Activated T-cell treated with anti-CD3 and anti-CD28 coated beads, Interleukin-2, amount 50 U/mL, for 1 hour (primary cell): ENCODE measurements at regions not wholly inside any gene's neighbourhood (a gene's known extent, or its start where the extent isn't known, plus 50 kb on each side); places are given as distances from the start of the nearest gene placed in this dataset.
"Not testable (repeated sequence)": the region's sequence is repeated elsewhere in the genome, so short reads cannot be mapped to it uniquely, and the experiment has no call there.

ENCODE experiments used
- DNase-seq: peaks from one replicate; pipeline ENCODE4 v3.0.0-alpha.2; 2020

GRCh38 chr14:38001501-38001900, 206.2 kb upstream of the SSTR1 start:
- no peak for DNase-seq

GRCh38 chr14:38003746-38004609, 203.7 kb upstream of the SSTR1 start:
- DNase-seq: no peak

- no peak for DNase-seq
Measured at GRCh38 chr14:38004610-38004879, 203.2 kb upstream of the SSTR1 start.

GRCh38 chr14:38011156-38011555, 196.5 kb upstream of the SSTR1 start:
- not testable (repeated sequence) for DNase-seq

- no peak for DNase-seq
Measured at GRCh38 chr14:38012056-38012455, 195.6 kb upstream of the SSTR1 start.

- DNase-seq: no peak
Measured at GRCh38 chr14:38016497-38016896, 191.2 kb upstream of the SSTR1 start.

GRCh38 chr14:38021861-38022260, 185.8 kb upstream of the SSTR1 start:
- DNase-seq: no peak

- no peak for DNase-seq
Measured at GRCh38 chr14:38022775-38023174, 184.9 kb upstream of the SSTR1 start.

GRCh38 chr14:38038171-38038570, 169.5 kb upstream of the SSTR1 start:
- no peak for DNase-seq

- DNase-seq: no peak
Measured at GRCh38 chr14:38038986-38039385, 168.7 kb upstream of the SSTR1 start.

- DNase-seq: no peak
Measured at GRCh38 chr14:38039496-38039895, 168.2 kb upstream of the SSTR1 start.

GRCh38 chr14:38040411-38040810, 167.3 kb upstream of the SSTR1 start:
- DNase-seq: no peak

- no peak for DNase-seq
Measured at GRCh38 chr14:38042322-38042721, 165.4 kb upstream of the SSTR1 start.

GRCh38 chr14:38044710-38045109, 163.0 kb upstream of the SSTR1 start:
- DNase-seq: no peak

- DNase-seq: no peak
Measured at GRCh38 chr14:38045461-38045860, 162.2 kb upstream of the SSTR1 start.

GRCh38 chr14:38046160-38046559, 161.5 kb upstream of the SSTR1 start:
- DNase-seq: no peak

- DNase-seq: no peak
Measured at GRCh38 chr14:38047195-38047902, 160.4 kb upstream of the SSTR1 start.

GRCh38 chr14:38053666-38054065, 154.0 kb upstream of the SSTR1 start:
- DNase-seq: no peak

- no peak for DNase-seq
Measured at GRCh38 chr14:38056270-38056669, 151.4 kb upstream of the SSTR1 start.

- DNase-seq: not testable (repeated sequence)
Measured at GRCh38 chr14:38062223-38062622, 145.5 kb upstream of the SSTR1 start.

GRCh38 chr14:38063711-38064320, 143.9 kb upstream of the SSTR1 start:
- no peak for DNase-seq

GRCh38 chr14:38065106-38065762, 142.5 kb upstream of the SSTR1 start:
- peak; percentile 55 for DNase-seq

GRCh38 chr14:38070061-38070588, 137.6 kb upstream of the SSTR1 start:
- no peak for DNase-seq
